ENCODE measurements at regions not wholly inside any gene's neighbourhood (a gene's known extent, or its start where the extent isn't known, plus 50 kb on each side); places are given as distances from the start of the nearest gene placed in this dataset.

DNA sequence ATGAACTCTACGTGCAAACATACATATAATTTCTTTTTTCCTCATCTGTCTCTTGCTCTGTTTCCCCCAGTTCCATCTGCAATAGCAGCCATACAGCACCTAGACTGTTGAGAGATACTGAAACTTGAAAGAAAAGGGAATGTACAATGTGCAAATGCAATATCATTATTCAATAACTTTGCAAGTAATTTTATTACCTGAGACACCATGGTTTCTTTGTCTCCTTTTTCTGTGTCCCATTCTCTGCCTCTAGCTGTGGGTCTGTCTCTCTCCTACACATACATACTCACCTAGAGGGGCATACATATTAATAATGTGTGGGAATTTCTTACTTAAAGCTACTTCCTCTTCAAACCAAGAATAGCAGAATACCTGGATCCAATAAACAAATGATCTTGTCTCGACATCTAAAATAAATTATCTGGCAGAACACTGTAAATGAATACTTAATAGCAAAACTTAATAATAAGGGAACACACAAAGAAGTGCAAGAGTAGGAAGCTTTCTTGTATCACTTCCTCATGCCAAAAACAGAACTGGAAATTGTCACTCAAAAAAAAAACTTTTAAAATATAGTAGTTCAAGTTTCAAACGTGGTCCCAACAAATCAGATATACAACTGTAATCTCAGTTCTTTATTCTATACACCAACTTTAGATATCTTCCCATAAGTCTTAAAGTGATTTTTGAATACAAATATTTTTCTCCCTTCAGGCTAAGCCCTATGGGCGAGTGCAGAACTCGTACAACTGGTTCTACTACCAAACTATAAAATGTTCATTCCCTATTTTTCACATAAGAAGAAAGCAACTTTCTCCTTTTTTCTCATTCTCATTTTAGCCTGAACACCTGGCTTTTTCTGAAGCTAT lies 194.6 kb downstream of the NRIP1 start:
- no peak for DNase-seq

- DNase-seq = no peak
Observed at GRCh38 chr21:14866859-14867765, 197.7 kb downstream of the NRIP1 start.

DNA sequence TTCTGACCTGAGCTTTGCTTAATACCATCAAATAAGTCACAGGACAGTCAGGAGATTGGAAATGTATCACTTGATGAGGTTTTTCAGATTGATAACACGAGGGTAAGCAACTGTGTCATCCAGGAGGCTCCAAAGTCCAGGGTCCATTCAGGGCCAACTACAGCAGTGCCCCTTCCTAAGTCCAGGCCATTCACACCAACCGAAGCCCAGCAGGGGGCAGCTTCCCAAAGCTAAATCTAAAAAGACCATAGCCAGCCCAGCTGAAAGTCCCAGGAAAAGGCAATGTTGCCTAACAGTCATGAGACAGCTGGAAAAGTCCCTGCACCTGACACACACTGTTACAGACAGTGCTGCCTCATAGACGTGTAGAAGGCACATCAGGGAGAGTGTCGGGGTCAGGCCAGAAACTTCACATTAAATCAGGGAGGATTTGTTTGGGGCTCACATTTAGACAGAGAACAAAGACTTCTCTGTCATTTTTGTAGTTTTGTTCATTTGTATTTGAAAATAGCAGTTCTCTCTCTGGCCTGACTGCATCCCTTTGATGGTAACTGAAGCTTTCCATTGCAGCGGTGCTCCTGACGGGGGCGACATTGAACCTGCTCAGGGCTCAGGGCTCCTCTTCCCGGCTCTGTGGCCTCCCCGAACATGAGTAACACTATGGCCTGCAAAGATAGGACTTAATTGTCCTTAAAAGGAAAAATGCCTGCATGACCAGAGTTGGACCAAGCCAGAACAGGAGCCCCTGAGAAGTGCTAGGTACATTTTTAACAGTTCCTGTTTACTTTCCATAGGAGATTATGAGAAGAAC lies 200.4 kb downstream of the NRIP1 start:
- peak in 2 of 3 donors; percentile 51 to 68 for DNase-seq

GRCh38 chr21:14863745-14864210 lies 201.0 kb downstream of the NRIP1 start:
- DNase-seq = no peak

- DNase-seq = no peak
Observed at GRCh38 chr21:14862794-14863720, 201.7 kb downstream of the NRIP1 start.

DNA sequence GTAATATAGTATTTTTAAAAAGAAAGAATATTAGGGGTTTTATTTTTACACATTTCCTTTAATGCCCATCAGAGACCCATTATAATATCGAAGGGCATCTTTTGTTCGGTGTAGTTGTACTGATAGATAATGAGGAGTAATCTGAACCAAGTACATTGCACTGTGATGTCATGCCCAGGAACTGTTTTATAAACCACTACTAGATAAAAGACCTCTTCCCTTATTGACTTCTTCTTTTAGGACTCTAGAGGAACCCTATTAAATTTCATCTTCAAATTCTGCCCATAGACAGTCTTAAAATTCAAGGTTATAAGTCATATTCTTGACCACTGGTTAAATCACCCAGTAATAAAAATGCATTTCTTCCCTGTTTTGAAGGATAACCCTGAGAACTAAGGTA lies 206.5 kb downstream of the NRIP1 start:
- no peak for DNase-seq

- no peak for DNase-seq
Observed at GRCh38 chr21:14857529-14857928, 207.3 kb downstream of the NRIP1 start.

- peak in 1 of 3 donors; percentile 21 for DNase-seq
Observed at GRCh38 chr21:14850394-14850793, 214.4 kb downstream of the NRIP1 start.

- DNase-seq = no peak
Observed at GRCh38 chr21:14846621-14847020, 218.2 kb downstream of the NRIP1 start.

DNA sequence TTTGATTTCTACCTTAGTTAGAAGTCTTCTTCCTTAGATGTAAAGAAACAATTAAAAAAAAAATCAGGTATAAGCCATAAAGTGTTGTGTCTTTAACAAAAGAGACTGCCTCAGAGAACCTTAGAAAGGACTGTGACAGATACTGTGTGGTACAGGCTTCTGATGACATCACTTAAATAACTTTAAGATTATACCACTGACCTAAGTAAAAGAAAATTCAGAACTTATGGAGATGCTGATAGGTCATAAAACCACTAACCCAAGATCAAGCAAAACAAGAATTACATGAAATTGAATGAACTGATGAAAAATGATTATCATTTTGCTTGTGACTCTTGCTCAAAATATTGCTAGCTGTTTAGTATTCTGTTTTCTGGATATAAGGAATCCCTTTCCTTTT lies 220.8 kb downstream of the NRIP1 start:
- DNase-seq = no peak

GRCh38 chr21:14842601-14843000 lies 222.2 kb downstream of the NRIP1 start:
- DNase-seq = no peak

DNA sequence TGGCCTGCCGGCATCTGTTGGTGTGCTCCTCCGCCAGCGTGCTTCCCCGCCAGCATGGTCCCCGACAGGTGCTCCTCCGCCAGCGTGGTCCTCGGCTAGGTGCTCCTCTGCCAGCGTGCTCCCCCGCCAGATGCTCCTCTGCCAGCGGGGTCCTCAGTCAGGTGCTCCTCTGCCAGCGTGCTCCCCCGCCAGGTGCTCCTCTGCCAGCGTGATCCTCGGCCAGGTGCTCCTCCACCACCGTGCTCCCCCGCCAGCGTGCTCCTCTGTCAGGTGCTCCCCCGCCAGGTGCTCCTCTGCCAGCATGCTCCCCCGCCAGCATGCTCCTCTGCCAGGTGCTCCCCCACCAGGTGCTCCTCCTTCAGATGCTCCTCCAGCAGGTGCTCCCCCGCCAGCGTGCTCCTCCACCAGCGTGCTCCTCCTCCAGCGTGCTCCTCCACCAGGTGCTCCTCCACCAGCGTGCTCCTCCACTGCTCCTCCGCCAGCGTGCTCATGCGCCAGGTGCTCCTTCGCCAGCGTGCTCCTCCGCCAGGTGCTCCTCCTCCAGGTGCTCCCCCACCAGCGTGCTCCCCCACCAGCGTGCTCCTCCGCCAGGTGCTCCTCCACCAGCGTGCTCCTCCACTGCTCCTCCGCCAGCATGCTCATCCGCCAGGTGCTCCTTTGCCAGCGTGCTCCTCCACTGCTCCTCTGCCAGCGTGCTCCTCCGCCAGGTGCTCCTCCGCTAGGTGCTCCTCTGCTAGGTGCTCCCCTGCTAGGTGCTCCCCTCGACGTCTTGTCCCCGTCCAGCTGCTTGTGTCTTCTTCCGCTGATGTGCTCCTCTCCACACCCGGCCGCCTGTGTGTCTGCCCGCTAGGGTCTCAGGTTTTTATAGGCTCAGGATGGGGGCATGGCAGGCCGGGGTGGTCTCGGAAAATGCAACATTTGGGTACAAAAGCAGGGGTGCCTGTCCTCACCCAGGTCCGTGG lies 223.0 kb downstream of the NRIP1 start:
- DNase-seq = no peak

- DNase-seq = no peak
Observed at GRCh38 chr21:14838400-14838799, 226.4 kb downstream of the NRIP1 start.

GRCh38 chr21:14836950-14837349 lies 227.8 kb downstream of the NRIP1 start:
- no peak for DNase-seq

GRCh38 chr21:14833666-14834351 lies 231.0 kb downstream of the NRIP1 start:
- DNase-seq = no peak

DNA sequence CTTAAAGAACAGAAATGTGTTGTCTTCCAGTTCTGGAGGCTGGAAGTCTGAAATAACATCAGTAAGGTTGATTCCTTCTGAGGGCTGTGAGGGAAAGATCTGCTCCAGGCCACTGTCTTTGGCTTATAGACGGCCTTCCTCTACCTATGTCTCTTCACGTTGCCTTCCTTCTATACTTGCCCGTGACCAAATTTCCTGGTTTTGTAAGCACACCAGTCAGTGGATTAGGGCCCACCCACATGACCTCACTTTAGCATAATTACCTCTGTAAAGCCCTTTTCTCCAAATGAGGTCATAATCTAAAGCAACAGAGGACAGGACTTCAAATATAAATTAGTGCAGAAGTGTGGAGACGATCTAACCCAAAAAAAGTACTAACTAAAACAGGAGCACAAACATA lies 231.6 kb downstream of the NRIP1 start:
- no peak for DNase-seq

DNA sequence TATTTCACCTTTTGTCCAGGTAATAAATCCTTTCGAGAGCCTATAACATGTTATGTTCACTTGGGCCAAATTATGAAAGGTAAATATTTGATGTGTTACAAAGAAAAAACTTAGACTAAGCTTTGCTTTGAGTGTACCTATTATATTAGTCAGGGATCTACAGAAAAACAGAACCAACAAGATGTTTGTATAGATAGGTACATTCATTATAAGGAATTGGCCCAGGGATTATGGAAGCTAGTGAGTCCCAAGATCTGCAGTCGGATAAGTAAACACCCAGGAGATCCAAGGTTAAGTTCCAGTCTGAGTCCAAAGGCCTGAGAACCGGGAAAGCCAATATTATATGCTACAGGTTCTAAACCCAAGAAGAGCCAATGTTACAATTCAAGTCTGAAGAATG lies 234.5 kb downstream of the NRIP1 start:
- DNase-seq = no peak

- no peak for DNase-seq
Observed at GRCh38 chr21:14829685-14830084, 235.1 kb downstream of the NRIP1 start.

DNA sequence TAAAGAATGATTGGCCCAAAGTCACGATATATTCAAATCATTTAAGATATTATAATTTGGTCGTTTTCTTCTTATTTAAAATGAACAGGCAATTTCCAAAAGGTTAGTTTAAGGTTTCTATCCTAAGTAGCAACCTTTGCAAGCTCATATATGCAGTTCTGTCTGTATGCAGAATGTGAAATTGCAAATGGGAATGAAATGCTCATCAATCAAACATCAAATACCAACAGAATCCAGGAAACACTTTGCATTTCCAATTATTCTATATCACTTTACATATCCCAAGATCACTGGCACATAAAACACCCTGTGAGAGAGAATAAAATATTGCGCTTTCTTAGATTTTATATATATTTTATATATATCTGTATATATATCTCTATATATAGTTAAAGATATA lies 237.3 kb downstream of the NRIP1 start:
- no peak for DNase-seq

All from muscle of back (tissue), 3 donors.